ENCODE measurements at regions not wholly inside any gene's neighbourhood (a gene's known extent, or its start where the extent isn't known, plus 50 kb on each side); places are given as distances from the start of the nearest gene placed in this dataset.

GRCh38 chr16:66212428-66212827, 154.1 kb upstream of the CDH5 start:
- TF ChIP-seq EZH2 (IDR thresholded peaks at IDR 0.05; ENCODE audit: insufficient read depth, low read length) (no peak), CTCF (IDR thresholded peaks at IDR 0.05; ENCODE audit: insufficient read depth, low read depth, low read length) (no peak)
- Histone ChIP-seq H3K79me2 (ENCODE audit: insufficient read depth, low read length) (no peaks in the 10 kb centered on the region), H3K9ac (ENCODE audit: low read length) (no peak overlapping the region), H3K36me3 (ENCODE audit: insufficient read depth, low read length) (no peaks in the 10 kb centered on the region), H3K4me3 (ENCODE audit: insufficient read depth, low read depth, low read length) (no peak overlapping the region), H3K4me1 (ENCODE audit: insufficient read depth, low read length) (no peaks in the 10 kb centered on the region), H3K27me3 (ENCODE audit: insufficient read depth, low read length) (no peaks in the 10 kb centered on the region), H3K9me3 (ENCODE audit: insufficient read depth, low read depth, low read length) (no peaks in the 10 kb centered on the region), H3K4me2 (ENCODE audit: low read length) (no peak overlapping the region), H4K20me1 (ENCODE audit: insufficient read depth, low read length) (no peaks in the 10 kb centered on the region), H2AFZ (ENCODE audit: low read depth, low read length) (no peak overlapping the region), H3K27ac (ENCODE audit: low read depth, low read length) (no peak overlapping the region)
- H3K36me3 Mint-ChIP-seq (ENCODE audit: low read depth, unreplicated experiment) = no peaks in the 10 kb centered on the region
- DNase-seq (ENCODE audit: low read depth) (no peak), FAIRE-seq (no peak)
- no peaks in the 10 kb centered on the region for H3K27me3 Mint-ChIP-seq (ENCODE audit: low read depth, unreplicated experiment)
- H3K9me3 Mint-ChIP-seq (ENCODE audit: unreplicated experiment) = peaks cover 2% of the 10 kb centered on the region
- no peak overlapping the region for H3K27ac Mint-ChIP-seq (ENCODE audit: unreplicated experiment)
- no peaks in the 10 kb centered on the region for H3K4me1 Mint-ChIP-seq (ENCODE audit: low read depth, unreplicated experiment)
- no peak overlapping the region for H3K4me3 Mint-ChIP-seq (ENCODE audit: unreplicated experiment)

GRCh38 chr16:66211651-66212050, 154.8 kb upstream of the CDH5 start:
- no peak overlapping the region for H3K27ac Mint-ChIP-seq (ENCODE audit: unreplicated experiment)
- peaks cover 4% of the 10 kb centered on the region for H3K9me3 Mint-ChIP-seq (ENCODE audit: unreplicated experiment)
- TF ChIP-seq CTCF (IDR thresholded peaks at IDR 0.05; ENCODE audit: insufficient read depth, low read depth, low read length) (no peak), EZH2 (IDR thresholded peaks at IDR 0.05; ENCODE audit: insufficient read depth, low read length) (no peak)
- H3K27me3 ChIP-seq (ENCODE audit: insufficient read depth, low read length) = no peaks in the 10 kb centered on the region
- no peak overlapping the region for H3K9ac ChIP-seq (ENCODE audit: low read length)
- FAIRE-seq (no peak), DNase-seq (ENCODE audit: low read depth) (no peak)
- H3K4me1 Mint-ChIP-seq (ENCODE audit: low read depth, unreplicated experiment) = no peaks in the 10 kb centered on the region
- H3K4me3 ChIP-seq (ENCODE audit: insufficient read depth, low read depth, low read length) = no peak overlapping the region
- no peak overlapping the region for H3K4me2 ChIP-seq (ENCODE audit: low read length)
- no peak overlapping the region for H3K27ac ChIP-seq (ENCODE audit: low read depth, low read length)
- H3K4me3 Mint-ChIP-seq (ENCODE audit: unreplicated experiment) = no peak overlapping the region
- no peaks in the 10 kb centered on the region for H3K4me1 ChIP-seq (ENCODE audit: insufficient read depth, low read length)
- no peaks in the 10 kb centered on the region for H3K79me2 ChIP-seq (ENCODE audit: insufficient read depth, low read length)
- no peaks in the 10 kb centered on the region for H3K27me3 Mint-ChIP-seq (ENCODE audit: low read depth, unreplicated experiment)
- H4K20me1 ChIP-seq (ENCODE audit: insufficient read depth, low read length) = no peaks in the 10 kb centered on the region
- no peaks in the 10 kb centered on the region for H3K9me3 ChIP-seq (ENCODE audit: insufficient read depth, low read depth, low read length)
- H3K36me3 Mint-ChIP-seq (ENCODE audit: low read depth, unreplicated experiment) = no peaks in the 10 kb centered on the region
- no peak overlapping the region for H2AFZ ChIP-seq (ENCODE audit: low read depth, low read length)
- H3K36me3 ChIP-seq (ENCODE audit: insufficient read depth, low read length) = no peaks in the 10 kb centered on the region

- Histone ChIP-seq H4K20me1 (ENCODE audit: insufficient read depth, low read length) (no peaks in the 10 kb centered on the region), H3K4me1 (ENCODE audit: insufficient read depth, low read length) (no peaks in the 10 kb centered on the region), H3K79me2 (ENCODE audit: insufficient read depth, low read length) (no peaks in the 10 kb centered on the region), H3K36me3 (ENCODE audit: insufficient read depth, low read length) (no peaks in the 10 kb centered on the region), H3K9ac (ENCODE audit: low read length) (no peak overlapping the region), H3K27me3 (ENCODE audit: insufficient read depth, low read length) (no peaks in the 10 kb centered on the region), H3K4me2 (ENCODE audit: low read length) (no peak overlapping the region), H3K4me3 (ENCODE audit: insufficient read depth, low read depth, low read length) (no peak overlapping the region), H3K27ac (ENCODE audit: low read depth, low read length) (no peak overlapping the region), H3K9me3 (ENCODE audit: insufficient read depth, low read depth, low read length) (no peaks in the 10 kb centered on the region), H2AFZ (ENCODE audit: low read depth, low read length) (no peak overlapping the region)
- FAIRE-seq (no peak), DNase-seq (ENCODE audit: low read depth) (no peak)
- H3K9me3 Mint-ChIP-seq (ENCODE audit: unreplicated experiment) = peaks cover 4% of the 10 kb centered on the region
- peaks cover 1% of the 10 kb centered on the region for H3K27me3 Mint-ChIP-seq (ENCODE audit: low read depth, unreplicated experiment)
- no peak overlapping the region for H3K27ac Mint-ChIP-seq (ENCODE audit: unreplicated experiment)
- H3K36me3 Mint-ChIP-seq (ENCODE audit: low read depth, unreplicated experiment) = no peaks in the 10 kb centered on the region
- no peak overlapping the region for H3K4me3 Mint-ChIP-seq (ENCODE audit: unreplicated experiment)
- TF ChIP-seq CTCF (IDR thresholded peaks at IDR 0.05; ENCODE audit: insufficient read depth, low read depth, low read length) = no peak
- no peak for TF ChIP-seq EZH2 (IDR thresholded peaks at IDR 0.05; ENCODE audit: insufficient read depth, low read length)
- H3K4me1 Mint-ChIP-seq (ENCODE audit: low read depth, unreplicated experiment) = no peaks in the 10 kb centered on the region
Observed at GRCh38 chr16:66207883-66208265, 158.6 kb upstream of the CDH5 start.
